ENCODE measurements at regions not wholly inside any gene's neighbourhood (a gene's known extent, or its start where the extent isn't known, plus 50 kb on each side); places are given as distances from the start of the nearest gene placed in this dataset. TPM values are rescaled to one million over a fixed set of nuclear protein-coding genes. Genes with fewer than 3 reads are reported as not detected.

GRCh38 chr4:37188100-37188499, 56.4 kb upstream of the NWD2 start:
- Histone ChIP-seq H3K36me3 (ENCODE audit: control insufficient read depth in 2 of 3, insufficient read depth in 3 of 3, low read length in 3 of 3) (no peaks in the 10 kb centered on the region), H3K9me3 (ENCODE audit: control insufficient read depth in 2 of 3, insufficient read depth in 1 of 3, low read length in 3 of 3) (no peaks in the 10 kb centered on the region), H3K27ac (ENCODE audit: low read depth in 2 of 2, low read length in 2 of 2) (no peak overlapping the region), H3K4me3 (ENCODE audit: low read length in 3 of 3) (no peak overlapping the region), H3K4me1 (ENCODE audit: control insufficient read depth in 2 of 3, insufficient read depth in 2 of 3, low read depth in 1 of 3, low read length in 3 of 3) (no peaks in the 10 kb centered on the region), H3K9ac (ENCODE audit: low read length in 3 of 3) (no peak overlapping the region), H3K27me3 (ENCODE audit: control insufficient read depth, insufficient read depth, low read length) (no peaks in the 10 kb centered on the region)
- no peak for TF ChIP-seq CTCF (IDR thresholded peaks at IDR 0.05; ENCODE audit: borderline replicate concordance, extremely low read depth, insufficient read depth)
- DNase-seq (no peak), FAIRE-seq (no peak)
- intact Hi-C loops (cut with DNase I): no loop called here

Small RNA genes lying in the stretch of these regions (microRNA-seq; reads per million reads assigned to microRNA genes)
- gene MIR1255B1: not detected
